Activated B cell treated with CpG ODN at 0.5 μM for 24 hours (primary cell): ENCODE measurements at regions not wholly inside any gene's neighbourhood (a gene's known extent, or its start where the extent isn't known, plus 50 kb on each side); places are given as distances from the start of the nearest gene placed in this dataset.

Source experiments
- ATAC-seq: fragments of 200-7000 bp; cut with Tn5 transposase; one replicate; pipeline ENCODE4 v1.10.0; 2021; ENCODE audit warnings: low read depth, mild to moderate bottlenecking, moderate library complexity
- CTCF ChIA-PET: fragments of 350-600 bp; sonication (Branson Sonifier 250); formaldehyde crosslinking; loops from one replicate; lab custom pipeline; 2021; ENCODE audit warnings: antibody characterized with exemption; lab: Charles Lee
- POLR2A ChIA-PET: fragments of 350-600 bp; sonication (Branson Sonifier 250); formaldehyde crosslinking; loops from one replicate; lab custom pipeline; 2021; ENCODE audit warnings: antibody characterized with exemption; lab: Charles Lee
- DNase-seq: peaks from one replicate; pipeline ENCODE4 v3.0.0; 2022
- H3K27ac Mint-ChIP-seq: one replicate; pipeline ENCODE4 v1.8.0; 2020; ENCODE audit warnings: mixed read lengths
- H3K27me3 Mint-ChIP-seq: one replicate; pipeline ENCODE4 v1.8.0; 2021; ENCODE audit warnings: mixed read lengths
- H3K36me3 Mint-ChIP-seq: one replicate; pipeline ENCODE4 v1.8.0; 2021; ENCODE audit warnings: low read depth, mixed read lengths
- H3K4me1 Mint-ChIP-seq: one replicate; pipeline ENCODE4 v1.8.0; 2021; ENCODE audit warnings: mixed read lengths
- H3K4me3 Mint-ChIP-seq: one replicate; pipeline ENCODE4 v1.8.0; 2020; ENCODE audit warnings: mild to moderate bottlenecking, mixed read lengths
- H3K9me3 Mint-ChIP-seq: one replicate; pipeline ENCODE4 v1.8.0; 2020; ENCODE audit warnings: mixed read lengths
- CTCF ChIP-seq: fragments of 200-600 bp; IDR thresholded peaks from one replicate; pipeline ENCODE4 v1.8.0; 2022; ENCODE audit warnings: antibody characterized with exemption, mild to moderate bottlenecking
- intact Hi-C: fragments of 100-400 bp; cut with micrococcal nuclease; formaldehyde crosslinking; loops from one replicate; pipeline ENCODE4 v1.15.1; 2024

- Mint-ChIP-seq H3K36me3 (no peaks in the 10 kb centered on the region), H3K27me3 (no peaks in the 10 kb centered on the region), H3K27ac (no peak overlapping the region), H3K9me3 (peaks cover 9% of the 10 kb centered on the region), H3K4me1 (no peaks in the 10 kb centered on the region), H3K4me3 (no peak overlapping the region)
- ChIA-PET CTCF (no interaction called here), POLR2A (no interaction called here)
- no peak for ATAC-seq
- no peak for DNase-seq
- intact Hi-C loops, result no loop called here
- TF ChIP-seq CTCF, result no peak
Observed at GRCh38 chr13:104357174-104357573, 1291.0 kb upstream of the SLC10A2 start.

GRCh38 chr13:104355041-104355670 lies 1288.9 kb upstream of the SLC10A2 start:
- Mint-ChIP-seq H3K36me3 (no peaks in the 10 kb centered on the region), H3K9me3 (peaks cover 9% of the 10 kb centered on the region), H3K4me3 (no peak overlapping the region), H3K27ac (no peak overlapping the region), H3K4me1 (no peaks in the 10 kb centered on the region), H3K27me3 (no peaks in the 10 kb centered on the region)
- ChIA-PET POLR2A (no interaction called here), CTCF (no interaction called here)
- ATAC-seq, result no peak
- no peak for DNase-seq
- intact Hi-C loops, result no loop called here
- no peak for TF ChIP-seq CTCF

GRCh38 chr13:104327211-104327610 lies 1261.0 kb upstream of the SLC10A2 start:
- ATAC-seq, result no peak
- Mint-ChIP-seq H3K27ac (no peak overlapping the region), H3K4me3 (no peak overlapping the region), H3K9me3 (peaks cover 3% of the 10 kb centered on the region), H3K36me3 (no peaks in the 10 kb centered on the region), H3K4me1 (no peaks in the 10 kb centered on the region), H3K27me3 (no peaks in the 10 kb centered on the region)
- DNase-seq, result no peak
- CTCF ChIA-PET, result no interaction called here
- POLR2A ChIA-PET, result no interaction called here
- no peak for TF ChIP-seq CTCF
- intact Hi-C loops, result no loop called here

DNA sequence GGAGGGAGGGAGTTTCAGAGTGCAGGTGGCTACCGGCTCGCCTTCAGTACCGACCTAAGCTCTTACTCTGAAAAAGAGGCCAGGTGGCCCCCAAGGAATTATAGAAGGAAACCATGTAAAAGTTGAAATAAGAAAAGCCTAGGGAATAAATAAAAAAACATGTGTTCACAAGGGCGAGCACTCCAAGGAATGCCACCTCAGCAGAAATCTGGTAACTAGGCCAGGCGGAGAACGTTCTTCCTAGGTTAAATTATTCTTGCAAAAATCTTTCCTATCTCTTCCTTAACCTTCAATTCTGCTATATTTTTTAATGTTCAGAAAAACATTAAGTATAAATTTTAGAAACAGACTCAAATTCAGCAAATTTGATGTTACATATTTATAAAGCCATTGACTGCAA lies 1260.3 kb upstream of the SLC10A2 start:
- no peak overlapping the region for H3K4me3 Mint-ChIP-seq
- intact Hi-C loops, result no loop called here
- H3K4me1 Mint-ChIP-seq, result no peaks in the 10 kb centered on the region
- H3K27me3 Mint-ChIP-seq, result no peaks in the 10 kb centered on the region
- peaks cover 3% of the 10 kb centered on the region for H3K9me3 Mint-ChIP-seq
- DNase-seq (no peak), ATAC-seq (no peak)
- POLR2A ChIA-PET, result no interaction called here
- no peak for TF ChIP-seq CTCF
- no peak overlapping the region for H3K27ac Mint-ChIP-seq
- H3K36me3 Mint-ChIP-seq, result no peaks in the 10 kb centered on the region
- CTCF ChIA-PET, result no interaction called here

- intact Hi-C loops, result no loop called here
- TF ChIP-seq CTCF, result no peak
- no peak overlapping the region for H3K4me3 Mint-ChIP-seq
- no peaks in the 10 kb centered on the region for H3K9me3 Mint-ChIP-seq
- ChIA-PET CTCF (no interaction called here), POLR2A (no interaction called here)
- H3K4me1 Mint-ChIP-seq, result no peaks in the 10 kb centered on the region
- DNase-seq, result no peak
- ATAC-seq, result no peak
- H3K27me3 Mint-ChIP-seq, result no peaks in the 10 kb centered on the region
- no peak overlapping the region for H3K27ac Mint-ChIP-seq
- no peaks in the 10 kb centered on the region for H3K36me3 Mint-ChIP-seq
Observed at GRCh38 chr13:104321756-104322155, 1255.5 kb upstream of the SLC10A2 start.
